ENCODE measurements at regions not wholly inside any gene's neighbourhood (a gene's known extent, or its start where the extent isn't known, plus 50 kb on each side); places are given as distances from the start of the nearest gene placed in this dataset.

DNA sequence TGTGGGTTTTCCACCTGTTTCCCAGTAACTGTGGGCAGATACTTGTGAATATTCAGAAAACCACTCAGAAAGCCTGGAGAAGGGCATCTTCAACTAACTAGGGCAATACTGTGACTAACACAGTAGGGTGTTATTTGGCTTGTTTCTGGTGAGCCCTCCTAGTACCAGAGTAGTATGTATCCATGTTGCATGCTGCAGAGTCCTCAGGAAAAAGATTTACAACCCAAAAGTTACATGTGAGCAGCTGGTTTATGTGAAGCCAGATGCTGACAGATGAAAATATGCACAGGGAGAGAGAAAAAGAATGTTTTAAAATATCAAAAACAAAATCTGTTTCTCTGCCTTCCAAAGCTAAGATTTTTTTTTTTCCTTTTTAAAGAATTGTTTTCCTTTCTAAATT lies 333.2 kb upstream of the UBE2E3 start (continued):
- TF ChIP-seq, protein P1, sequence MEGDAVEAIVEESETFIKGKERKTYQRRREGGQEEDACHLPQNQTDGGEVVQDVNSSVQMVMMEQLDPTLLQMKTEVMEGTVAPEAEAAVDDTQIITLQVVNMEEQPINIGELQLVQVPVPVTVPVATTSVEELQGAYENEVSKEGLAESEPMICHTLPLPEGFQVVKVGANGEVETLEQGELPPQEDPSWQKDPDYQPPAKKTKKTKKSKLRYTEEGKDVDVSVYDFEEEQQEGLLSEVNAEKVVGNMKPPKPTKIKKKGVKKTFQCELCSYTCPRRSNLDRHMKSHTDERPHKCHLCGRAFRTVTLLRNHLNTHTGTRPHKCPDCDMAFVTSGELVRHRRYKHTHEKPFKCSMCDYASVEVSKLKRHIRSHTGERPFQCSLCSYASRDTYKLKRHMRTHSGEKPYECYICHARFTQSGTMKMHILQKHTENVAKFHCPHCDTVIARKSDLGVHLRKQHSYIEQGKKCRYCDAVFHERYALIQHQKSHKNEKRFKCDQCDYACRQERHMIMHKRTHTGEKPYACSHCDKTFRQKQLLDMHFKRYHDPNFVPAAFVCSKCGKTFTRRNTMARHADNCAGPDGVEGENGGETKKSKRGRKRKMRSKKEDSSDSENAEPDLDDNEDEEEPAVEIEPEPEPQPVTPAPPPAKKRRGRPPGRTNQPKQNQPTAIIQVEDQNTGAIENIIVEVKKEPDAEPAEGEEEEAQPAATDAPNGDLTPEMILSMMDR (tag by site-specific recombination; IDR thresholded peaks at IDR 0.05), result no peak
- TF ChIP-seq GFI1B (tag by site-specific recombination; IDR thresholded peaks at IDR 0.05), result no peak
- TF ChIP-seq ZNF19 (tag by site-specific recombination; IDR thresholded peaks at IDR 0.05; ENCODE audit: low read depth), result no peak

DNA sequence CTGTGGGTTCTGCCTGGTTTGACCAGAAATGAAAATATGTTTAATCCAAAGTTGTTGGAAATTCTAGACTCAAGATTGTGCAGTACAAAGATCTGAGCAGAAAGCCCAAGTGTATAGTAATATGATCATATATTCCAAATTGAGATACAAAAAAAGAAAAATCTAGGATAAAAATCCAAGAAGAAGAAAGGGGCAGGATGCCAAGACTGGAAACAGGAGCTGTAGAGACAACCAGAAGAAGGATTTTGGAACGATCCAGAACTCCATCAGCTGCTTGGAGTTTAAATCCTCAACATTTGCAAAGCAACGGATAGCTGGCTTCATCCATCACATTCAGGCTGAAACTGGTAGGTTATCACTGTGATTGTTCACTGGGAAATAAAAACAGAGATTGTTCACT lies 333.6 kb upstream of the UBE2E3 start:
- TF ChIP-seq ZFHX2 (tag by site-specific recombination; conservative IDR thresholded peaks at IDR 0.05) (no peak), ZNF202 (tag by site-specific recombination; IDR thresholded peaks at IDR 0.05; ENCODE audit: borderline replicate concordance) (no peak), ZNF433 (tag by site-specific recombination; IDR thresholded peaks at IDR 0.05; ENCODE audit: low read depth) (no peak), HOXD13 (CRISPR knock-in tag; IDR thresholded peaks at IDR 0.05; ENCODE audit: borderline replicate concordance) (no peak), BCL11B (tag by site-specific recombination; IDR thresholded peaks at IDR 0.05; ENCODE audit: low read depth) (no peak), ZNF239 (tag by site-specific recombination; IDR thresholded peaks at IDR 0.05) (no peak), ZFP69B (tag by site-specific recombination; IDR thresholded peaks at IDR 0.05) (no peak)
- TF ChIP-seq, protein P2, sequence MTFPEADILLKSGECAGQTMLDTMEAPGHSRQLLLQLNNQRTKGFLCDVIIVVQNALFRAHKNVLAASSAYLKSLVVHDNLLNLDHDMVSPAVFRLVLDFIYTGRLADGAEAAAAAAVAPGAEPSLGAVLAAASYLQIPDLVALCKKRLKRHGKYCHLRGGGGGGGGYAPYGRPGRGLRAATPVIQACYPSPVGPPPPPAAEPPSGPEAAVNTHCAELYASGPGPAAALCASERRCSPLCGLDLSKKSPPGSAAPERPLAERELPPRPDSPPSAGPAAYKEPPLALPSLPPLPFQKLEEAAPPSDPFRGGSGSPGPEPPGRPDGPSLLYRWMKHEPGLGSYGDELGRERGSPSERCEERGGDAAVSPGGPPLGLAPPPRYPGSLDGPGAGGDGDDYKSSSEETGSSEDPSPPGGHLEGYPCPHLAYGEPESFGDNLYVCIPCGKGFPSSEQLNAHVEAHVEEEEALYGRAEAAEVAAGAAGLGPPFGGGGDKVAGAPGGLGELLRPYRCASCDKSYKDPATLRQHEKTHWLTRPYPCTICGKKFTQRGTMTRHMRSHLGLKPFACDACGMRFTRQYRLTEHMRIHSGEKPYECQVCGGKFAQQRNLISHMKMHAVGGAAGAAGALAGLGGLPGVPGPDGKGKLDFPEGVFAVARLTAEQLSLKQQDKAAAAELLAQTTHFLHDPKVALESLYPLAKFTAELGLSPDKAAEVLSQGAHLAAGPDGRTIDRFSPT (tag by site-specific recombination; IDR thresholded peaks at IDR 0.05), result no peak
- no peaks in the 10 kb centered on the region for H3K36me3 ChIP-seq (ENCODE audit: control insufficient read depth in 2 of 2, insufficient read depth in 1 of 2, low read length in 2 of 2)
- no peaks in the 10 kb centered on the region for H3K4me1 ChIP-seq (ENCODE audit: control insufficient read depth, insufficient read depth, low read length)
- no peaks in the 10 kb centered on the region for H3K9me3 ChIP-seq (ENCODE audit: control insufficient read depth, insufficient read depth, low read depth, low read length)
- no peak overlapping the region for H3K4me3 ChIP-seq (ENCODE audit: low read depth, low read length)
- H3K27ac ChIP-seq (ENCODE audit: extremely low read depth, low read depth, low read length), result no peak overlapping the region
- ChIA-PET POLR2A (no interaction called here), CTCF (interaction anchor here (0.9 kb wide), 1 partner anchor 14 kb away, joined by 3 read pairs; no protein-coding TSS in a partner anchor)

DNA sequence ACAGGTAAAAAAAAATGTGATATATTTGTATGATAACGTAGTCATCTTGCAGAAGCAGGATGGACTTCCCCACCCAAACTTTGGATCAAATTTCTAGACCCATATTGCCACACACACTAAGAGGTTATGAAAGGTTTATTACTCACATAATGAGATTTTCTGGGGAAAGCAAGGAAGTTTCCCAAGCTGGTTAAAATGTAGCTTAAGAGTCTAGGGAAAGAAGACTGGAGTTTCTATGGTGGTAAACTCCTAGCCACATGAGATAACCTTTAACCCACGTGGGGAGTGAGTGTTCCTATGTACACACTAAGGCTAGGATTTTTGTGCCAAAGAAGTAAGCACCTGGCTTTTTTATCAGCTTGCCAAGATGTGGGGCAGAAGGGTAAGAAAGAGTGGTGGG lies 335.7 kb upstream of the UBE2E3 start:
- ChIA-PET CTCF (no interaction called here), POLR2A (no interaction called here)

More for the DNA sequence above, 335.7 kb upstream of the UBE2E3 start:
- Histone ChIP-seq H3K36me3 (ENCODE audit: control insufficient read depth in 2 of 2, insufficient read depth in 1 of 2, low read length in 2 of 2) (no peaks in the 10 kb centered on the region), H3K27ac (ENCODE audit: extremely low read depth, low read depth, low read length) (no peak overlapping the region), H3K9me3 (ENCODE audit: control insufficient read depth, insufficient read depth, low read depth, low read length) (no peaks in the 10 kb centered on the region), H3K4me1 (ENCODE audit: control insufficient read depth, insufficient read depth, low read length) (no peaks in the 10 kb centered on the region), H3K4me3 (ENCODE audit: low read depth, low read length) (no peak overlapping the region)
- TF ChIP-seq, protein P3, sequence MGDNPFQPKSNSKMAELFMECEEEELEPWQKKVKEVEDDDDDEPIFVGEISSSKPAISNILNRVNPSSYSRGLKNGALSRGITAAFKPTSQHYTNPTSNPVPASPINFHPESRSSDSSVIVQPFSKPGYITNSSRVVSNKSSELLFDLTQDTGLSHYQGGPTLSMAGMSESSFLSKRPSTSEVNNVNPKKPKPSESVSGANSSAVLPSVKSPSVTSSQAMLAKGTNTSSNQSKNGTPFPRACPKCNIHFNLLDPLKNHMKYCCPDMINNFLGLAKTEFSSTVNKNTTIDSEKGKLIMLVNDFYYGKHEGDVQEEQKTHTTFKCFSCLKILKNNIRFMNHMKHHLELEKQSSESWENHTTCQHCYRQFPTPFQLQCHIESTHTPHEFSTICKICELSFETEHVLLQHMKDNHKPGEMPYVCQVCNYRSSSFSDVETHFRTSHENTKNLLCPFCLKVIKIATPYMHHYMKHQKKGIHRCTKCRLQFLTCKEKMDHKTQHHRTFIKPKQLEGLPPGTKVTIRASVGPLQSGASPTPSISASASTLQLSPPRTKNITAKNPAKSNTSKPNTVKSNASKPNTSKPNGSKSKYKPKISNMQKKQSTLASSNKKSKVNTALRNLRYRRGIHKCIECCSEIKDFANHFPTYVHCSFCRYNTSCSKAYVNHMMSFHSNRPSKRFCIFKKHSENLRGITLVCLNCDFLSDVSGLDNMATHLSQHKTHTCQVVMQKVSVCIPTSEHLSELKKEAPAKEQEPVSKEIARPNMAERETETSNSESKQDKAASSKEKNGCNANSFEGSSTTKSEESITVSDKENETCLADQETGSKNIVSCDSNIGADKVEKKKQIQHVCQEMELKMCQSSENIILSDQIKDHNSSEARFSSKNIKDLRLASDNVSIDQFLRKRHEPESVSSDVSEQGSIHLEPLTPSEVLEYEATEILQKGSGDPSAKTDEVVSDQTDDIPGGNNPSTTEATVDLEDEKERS (tag by site-specific recombination; IDR thresholded peaks at IDR 0.05), result no peak
- TF ChIP-seq, protein P2 (tag by site-specific recombination; IDR thresholded peaks at IDR 0.05), result no peak
- TF ChIP-seq TCF7L2 (IDR thresholded peaks at IDR 0.05; ENCODE audit: borderline replicate concordance, low read depth, low read length) (no peak), ZFHX2 (tag by site-specific recombination; conservative IDR thresholded peaks at IDR 0.05) (no peak), ZNF707 (tag by site-specific recombination; IDR thresholded peaks at IDR 0.05) (no peak), WT1 (tag by site-specific recombination; IDR thresholded peaks at IDR 0.05) (no peak), ZNF239 (tag by site-specific recombination; IDR thresholded peaks at IDR 0.05) (no peak)
- TF ChIP-seq, protein P4, sequence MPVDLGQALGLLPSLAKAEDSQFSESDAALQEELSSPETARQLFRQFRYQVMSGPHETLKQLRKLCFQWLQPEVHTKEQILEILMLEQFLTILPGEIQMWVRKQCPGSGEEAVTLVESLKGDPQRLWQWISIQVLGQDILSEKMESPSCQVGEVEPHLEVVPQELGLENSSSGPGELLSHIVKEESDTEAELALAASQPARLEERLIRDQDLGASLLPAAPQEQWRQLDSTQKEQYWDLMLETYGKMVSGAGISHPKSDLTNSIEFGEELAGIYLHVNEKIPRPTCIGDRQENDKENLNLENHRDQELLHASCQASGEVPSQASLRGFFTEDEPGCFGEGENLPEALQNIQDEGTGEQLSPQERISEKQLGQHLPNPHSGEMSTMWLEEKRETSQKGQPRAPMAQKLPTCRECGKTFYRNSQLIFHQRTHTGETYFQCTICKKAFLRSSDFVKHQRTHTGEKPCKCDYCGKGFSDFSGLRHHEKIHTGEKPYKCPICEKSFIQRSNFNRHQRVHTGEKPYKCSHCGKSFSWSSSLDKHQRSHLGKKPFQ (tag by site-specific recombination; IDR thresholded peaks at IDR 0.05), result no peak
- TF ChIP-seq, protein P5, sequence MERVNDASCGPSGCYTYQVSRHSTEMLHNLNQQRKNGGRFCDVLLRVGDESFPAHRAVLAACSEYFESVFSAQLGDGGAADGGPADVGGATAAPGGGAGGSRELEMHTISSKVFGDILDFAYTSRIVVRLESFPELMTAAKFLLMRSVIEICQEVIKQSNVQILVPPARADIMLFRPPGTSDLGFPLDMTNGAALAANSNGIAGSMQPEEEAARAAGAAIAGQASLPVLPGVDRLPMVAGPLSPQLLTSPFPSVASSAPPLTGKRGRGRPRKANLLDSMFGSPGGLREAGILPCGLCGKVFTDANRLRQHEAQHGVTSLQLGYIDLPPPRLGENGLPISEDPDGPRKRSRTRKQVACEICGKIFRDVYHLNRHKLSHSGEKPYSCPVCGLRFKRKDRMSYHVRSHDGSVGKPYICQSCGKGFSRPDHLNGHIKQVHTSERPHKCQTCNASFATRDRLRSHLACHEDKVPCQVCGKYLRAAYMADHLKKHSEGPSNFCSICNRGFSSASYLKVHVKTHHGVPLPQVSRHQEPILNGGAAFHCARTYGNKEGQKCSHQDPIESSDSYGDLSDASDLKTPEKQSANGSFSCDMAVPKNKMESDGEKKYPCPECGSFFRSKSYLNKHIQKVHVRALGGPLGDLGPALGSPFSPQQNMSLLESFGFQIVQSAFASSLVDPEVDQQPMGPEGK (tag by site-specific recombination; IDR thresholded peaks at IDR 0.05), result no peak
